ENCODE measurements at regions not wholly inside any gene's neighbourhood (a gene's known extent, or its start where the extent isn't known, plus 50 kb on each side); places are given as distances from the start of the nearest gene placed in this dataset.

- Histone ChIP-seq H3K4me3 (replicated peaks in 1 of 3) (no peak overlapping the region), H3K4me1 (no peaks in the 10 kb centered on the region), H3K36me3 (no peaks in the 10 kb centered on the region), H3K27me3 (no peaks in the 10 kb centered on the region), H3K27ac (no peak overlapping the region), H3K9me3 (no peaks in the 10 kb centered on the region)
- WGBS, 2 donors = 76 to 92% methylated on average over 2 of the region's 2 CpGs
- intact Hi-C loops (cut with DNase I) = no loop called here
- TF ChIP-seq CTCF (IDR thresholded peaks at IDR 0.05) = no peak
- TF ChIP-seq POLR2A (IDR thresholded peaks at IDR 0.05) = no peak
- DNase-seq = no peak
These were observed 108.0 kb downstream of the LRRC30 start for GRCh38 chr18:7338846-7339245.

GRCh38 chr18:7341581-7342337, 110.9 kb downstream of the LRRC30 start:
- H3K27ac ChIP-seq = no peak overlapping the region
- H3K36me3 ChIP-seq = no peaks in the 10 kb centered on the region
- WGBS, 2 donors = 94 to 96% methylated on average over 6 of the region's 6 CpGs
- intact Hi-C loops (cut with DNase I) = no loop called here
- no peaks in the 10 kb centered on the region for H3K27me3 ChIP-seq
- H3K9me3 ChIP-seq = no peaks in the 10 kb centered on the region
- no peak overlapping the region for H3K4me3 ChIP-seq (replicated peaks in 1 of 3)
- no peak for DNase-seq
- TF ChIP-seq POLR2A (IDR thresholded peaks at IDR 0.05) = no peak
- TF ChIP-seq CTCF (IDR thresholded peaks at IDR 0.05) = no peak
- no peaks in the 10 kb centered on the region for H3K4me1 ChIP-seq

- WGBS, 2 donors = 91 to 93% methylated on average over 6 of the region's 6 CpGs
- Histone ChIP-seq H3K9me3 (no peaks in the 10 kb centered on the region), H3K4me3 (replicated peaks in 1 of 3) (no peak overlapping the region), H3K27ac (no peak overlapping the region), H3K27me3 (no peaks in the 10 kb centered on the region), H3K36me3 (no peaks in the 10 kb centered on the region), H3K4me1 (no peaks in the 10 kb centered on the region)
- TF ChIP-seq POLR2A (IDR thresholded peaks at IDR 0.05) (no peak), CTCF (IDR thresholded peaks at IDR 0.05) (no peak)
- no peak for DNase-seq
- intact Hi-C loops (cut with DNase I) = no loop called here
These were observed 118.4 kb downstream of the LRRC30 start for GRCh38 chr18:7349181-7349837.

- Histone ChIP-seq H3K9me3 (no peaks in the 10 kb centered on the region), H3K4me1 (no peaks in the 10 kb centered on the region), H3K27me3 (no peaks in the 10 kb centered on the region), H3K27ac (no peak overlapping the region), H3K4me3 (replicated peaks in 1 of 3) (no peak overlapping the region), H3K36me3 (no peaks in the 10 kb centered on the region)
- TF ChIP-seq CTCF (IDR thresholded peaks at IDR 0.05) = no peak
- no peak for TF ChIP-seq POLR2A (IDR thresholded peaks at IDR 0.05)
- DNase-seq = peak in 1 of 2 donors; percentile 5
- intact Hi-C loops (cut with DNase I) = no loop called here
- WGBS, 2 donors = 37 to 46% methylated on average over 8 of the region's 8 CpGs
These were observed 128.3 kb downstream of the LRRC30 start for GRCh38 chr18:7358989-7359726.

All from thyroid gland (tissue), 4 donors.